ENCODE measurements at regions not wholly inside any gene's neighbourhood (a gene's known extent, or its start where the extent isn't known, plus 50 kb on each side); places are given as distances from the start of the nearest gene placed in this dataset.

DNA sequence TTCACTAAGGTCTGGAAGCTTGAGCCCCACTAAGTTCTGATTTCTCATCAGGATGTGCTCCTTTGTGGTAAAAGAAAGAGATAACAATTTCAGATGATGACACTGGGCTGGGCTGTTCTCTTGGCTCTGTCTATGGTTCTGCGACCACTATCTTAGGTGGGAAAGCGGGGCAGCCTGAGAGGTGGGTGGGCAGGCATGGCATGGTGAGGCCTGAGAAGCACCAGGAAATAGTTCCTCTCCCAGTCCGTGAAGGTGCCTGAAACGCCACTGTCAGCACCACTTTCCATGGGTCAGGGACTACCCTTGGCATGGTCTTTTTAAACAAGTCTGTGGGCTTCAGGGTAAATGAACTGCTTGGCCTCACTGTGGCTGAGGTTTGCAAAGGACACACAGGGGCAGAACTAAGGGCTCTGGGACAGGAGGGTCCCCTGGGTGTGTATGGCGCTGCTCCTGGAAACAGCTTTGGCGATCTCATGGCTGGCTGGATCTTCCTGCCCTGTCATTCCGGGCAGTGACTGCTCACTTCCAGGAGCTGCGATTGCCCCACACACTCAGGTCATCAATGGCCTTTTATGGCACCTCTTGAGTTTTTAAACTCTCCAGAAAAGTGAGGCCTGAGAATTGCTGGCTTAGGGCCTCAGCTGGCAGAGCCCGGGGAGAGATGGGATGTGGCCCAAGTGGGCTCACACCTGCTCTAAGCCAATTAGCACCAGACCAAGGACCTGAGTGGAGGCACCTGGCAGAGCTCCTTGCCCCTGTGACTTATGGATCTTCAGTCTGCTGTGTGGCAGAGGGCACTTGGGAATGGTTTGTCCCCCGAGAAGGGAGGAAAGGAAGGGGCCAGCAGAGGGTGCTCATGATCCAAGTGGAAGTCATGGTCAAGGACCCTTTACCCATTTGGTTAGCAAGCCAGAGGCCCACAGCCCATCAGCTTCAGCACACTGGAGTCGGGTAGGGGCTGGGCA lies 55.6 kb upstream of the LYVE1 start:
- intact Hi-C loops (cut with DNase I; ENCODE audit: low total_unique reads) (no loop called here), in situ Hi-C loops (cut with MboI; ENCODE audit: low pct_ligation_motif_present in 1 of 4, low pct_unique_long_range_greater_than_20kb in 1 of 4, low sequenced_read_pairs in 3 of 4) (no loop called here)
- 82% methylated on average over 11 of the region's 11 CpGs; no CpG with 5 or more reads in 1 of the 2 donors for WGBS, 2 donors (ENCODE audit: low coverage in 1 of 2)
- Histone ChIP-seq H3K27me3 (no peaks in the 10 kb centered on the region), H3K4me3 (no peak overlapping the region), H3K36me3 (no peaks in the 10 kb centered on the region), H3K4me1 (peaks cover 5 to 35% (median 10%) of the 10 kb centered on the region in 4 donors), H3K27ac (peak overlapping the region; percentile 50 to 81 (median 62)), H3K9me3 (no peaks in the 10 kb centered on the region)
- DNase-seq: peak; percentile 40
- TF ChIP-seq, protein P1, sequence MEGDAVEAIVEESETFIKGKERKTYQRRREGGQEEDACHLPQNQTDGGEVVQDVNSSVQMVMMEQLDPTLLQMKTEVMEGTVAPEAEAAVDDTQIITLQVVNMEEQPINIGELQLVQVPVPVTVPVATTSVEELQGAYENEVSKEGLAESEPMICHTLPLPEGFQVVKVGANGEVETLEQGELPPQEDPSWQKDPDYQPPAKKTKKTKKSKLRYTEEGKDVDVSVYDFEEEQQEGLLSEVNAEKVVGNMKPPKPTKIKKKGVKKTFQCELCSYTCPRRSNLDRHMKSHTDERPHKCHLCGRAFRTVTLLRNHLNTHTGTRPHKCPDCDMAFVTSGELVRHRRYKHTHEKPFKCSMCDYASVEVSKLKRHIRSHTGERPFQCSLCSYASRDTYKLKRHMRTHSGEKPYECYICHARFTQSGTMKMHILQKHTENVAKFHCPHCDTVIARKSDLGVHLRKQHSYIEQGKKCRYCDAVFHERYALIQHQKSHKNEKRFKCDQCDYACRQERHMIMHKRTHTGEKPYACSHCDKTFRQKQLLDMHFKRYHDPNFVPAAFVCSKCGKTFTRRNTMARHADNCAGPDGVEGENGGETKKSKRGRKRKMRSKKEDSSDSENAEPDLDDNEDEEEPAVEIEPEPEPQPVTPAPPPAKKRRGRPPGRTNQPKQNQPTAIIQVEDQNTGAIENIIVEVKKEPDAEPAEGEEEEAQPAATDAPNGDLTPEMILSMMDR (IDR thresholded peaks at IDR 0.05): peak in 4 of 5 experiments; percentile 17 to 32 (median 22)
- TF ChIP-seq POLR2A (IDR thresholded peaks at IDR 0.05) (no peak), POLR2AphosphoS5 (IDR thresholded peaks at IDR 0.05) (no peak), EP300 (IDR thresholded peaks at IDR 0.05; ENCODE audit: low read depth) (no peak)

DNA sequence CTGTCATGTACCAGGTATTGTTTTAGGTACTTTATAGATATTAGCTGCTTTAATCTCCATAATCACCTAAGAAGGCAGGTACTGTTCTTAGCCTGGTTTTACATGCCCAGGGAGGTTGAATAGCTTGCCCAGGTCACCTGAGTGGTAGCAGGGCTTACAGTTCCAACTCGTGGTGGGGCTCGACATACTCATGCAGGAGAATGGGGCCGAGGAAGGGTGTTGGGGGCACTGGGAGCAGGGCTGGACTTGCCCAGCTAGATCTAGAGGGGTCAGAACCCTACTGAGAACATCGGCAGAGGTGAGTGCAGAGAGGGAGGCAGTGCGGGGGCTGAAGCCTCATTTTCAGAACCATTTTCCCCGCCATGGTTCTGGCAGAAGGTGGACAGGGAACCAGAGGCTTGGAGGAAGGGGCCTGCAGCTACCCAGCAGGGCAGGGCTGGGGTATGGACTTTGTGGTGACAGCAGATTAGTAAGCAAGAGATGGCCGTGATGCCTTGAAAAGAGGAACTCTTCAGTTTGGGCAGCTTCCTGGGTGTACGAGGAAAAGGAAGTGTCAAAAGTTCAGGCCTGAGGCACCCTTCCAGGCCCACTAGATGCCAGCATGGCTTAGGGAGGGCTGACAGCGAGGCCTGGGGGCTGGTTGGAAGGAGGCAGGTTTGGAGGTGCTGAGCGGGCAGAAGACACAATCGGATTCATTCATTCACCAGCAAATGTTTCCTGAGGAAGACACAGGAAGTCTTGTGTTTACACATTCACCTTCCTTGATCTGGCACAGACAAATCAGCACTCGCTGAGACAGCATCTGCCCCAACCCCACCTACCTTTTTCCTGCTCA lies 54.7 kb upstream of the LYVE1 start:
- DNase-seq: no peak
- Histone ChIP-seq H3K4me1 (peaks cover 6 to 44% (median 13%) of the 10 kb centered on the region in 4 donors), H3K36me3 (no peaks in the 10 kb centered on the region), H3K27me3 (no peaks in the 10 kb centered on the region), H3K9me3 (no peaks in the 10 kb centered on the region), H3K27ac (peak overlapping the region; percentile 50 to 81 (median 62)), H3K4me3 (no peak overlapping the region)
- intact Hi-C loops (cut with DNase I; ENCODE audit: low total_unique reads) (no loop called here), in situ Hi-C loops (cut with MboI; ENCODE audit: low pct_ligation_motif_present in 1 of 4, low pct_unique_long_range_greater_than_20kb in 1 of 4, low sequenced_read_pairs in 3 of 4) (no loop called here)
- WGBS, 2 donors (ENCODE audit: low coverage in 1 of 2): 71 to 80% methylated on average over 1 to 12 of the region's 12 CpGs
- TF ChIP-seq POLR2AphosphoS5 (IDR thresholded peaks at IDR 0.05): no peak
- no peak for TF ChIP-seq EP300 (IDR thresholded peaks at IDR 0.05; ENCODE audit: low read depth)
- TF ChIP-seq, protein P1 (IDR thresholded peaks at IDR 0.05): no peak
- TF ChIP-seq POLR2A (IDR thresholded peaks at IDR 0.05): no peak

DNA sequence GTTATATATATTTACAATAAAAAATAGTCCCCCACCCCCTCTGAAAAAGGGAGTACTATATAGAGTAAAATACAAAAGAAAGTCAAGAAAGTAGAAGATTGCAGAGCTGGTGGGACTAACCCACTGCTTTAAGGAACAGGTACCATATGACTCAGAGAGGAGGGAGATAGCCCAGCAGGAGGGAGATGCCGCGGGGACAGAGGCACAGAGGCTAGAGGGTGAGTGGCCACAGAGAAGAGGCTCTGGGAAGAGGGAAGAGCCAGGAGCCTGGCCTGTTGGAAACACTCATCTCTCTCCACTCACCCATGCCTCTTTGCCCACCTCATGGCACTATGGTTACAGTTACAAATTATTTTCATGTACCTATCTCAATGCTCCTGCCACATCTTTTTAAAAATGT lies 53.6 kb upstream of the LYVE1 start:
- in situ Hi-C loops (cut with MboI; ENCODE audit: low pct_ligation_motif_present in 1 of 4, low pct_unique_long_range_greater_than_20kb in 1 of 4, low sequenced_read_pairs in 3 of 4): no loop called here
- Histone ChIP-seq H3K36me3 (no peaks in the 10 kb centered on the region), H3K27ac (no peak overlapping the region), H3K27me3 (no peaks in the 10 kb centered on the region), H3K9me3 (no peaks in the 10 kb centered on the region), H3K4me1 (peaks cover 6 to 48% (median 13%) of the 10 kb centered on the region in 4 donors), H3K4me3 (no peak overlapping the region)
- no peak for TF ChIP-seq POLR2AphosphoS5 (IDR thresholded peaks at IDR 0.05)
- TF ChIP-seq EP300 (IDR thresholded peaks at IDR 0.05; ENCODE audit: low read depth): no peak
- TF ChIP-seq, protein P1 (IDR thresholded peaks at IDR 0.05): no peak
- TF ChIP-seq POLR2A (IDR thresholded peaks at IDR 0.05): no peak
- 72 to 80% methylated on average over 2 of the region's 2 CpGs for WGBS, 2 donors (ENCODE audit: low coverage in 1 of 2)
- DNase-seq: no peak
- intact Hi-C loops (cut with DNase I; ENCODE audit: low total_unique reads): no loop called here

DNA sequence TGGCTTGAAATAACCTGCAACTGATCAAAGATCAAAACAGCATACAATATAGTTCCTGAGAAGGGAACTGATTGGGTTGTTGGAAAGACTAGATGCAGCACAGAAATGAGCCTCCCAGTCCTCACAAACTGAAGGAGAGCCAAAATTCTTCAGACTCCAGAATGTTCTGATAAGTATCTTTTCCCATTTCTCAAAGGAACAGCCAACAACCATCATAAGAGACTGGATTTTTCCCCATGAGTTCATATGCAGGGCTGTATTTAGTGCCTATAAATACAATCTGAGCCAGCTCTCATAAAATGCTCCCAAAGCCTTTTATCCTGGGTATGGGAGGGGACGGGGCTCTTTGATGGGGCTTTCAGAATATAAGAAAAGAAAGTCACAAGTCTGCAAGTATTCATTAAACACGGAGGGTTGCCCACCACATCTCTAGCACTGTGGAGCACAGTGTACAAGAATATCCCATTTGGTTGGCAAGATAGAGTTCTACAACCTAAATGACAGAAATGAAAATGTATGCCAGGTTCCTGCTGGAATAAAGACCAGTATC lies 50.7 kb upstream of the LYVE1 start:
- H3K4me3 ChIP-seq: no peak overlapping the region
- in situ Hi-C loops (cut with MboI; ENCODE audit: low pct_ligation_motif_present in 1 of 4, low pct_unique_long_range_greater_than_20kb in 1 of 4, low sequenced_read_pairs in 3 of 4) (no loop called here), intact Hi-C loops (cut with DNase I; ENCODE audit: low total_unique reads) (no loop called here)
- no peaks in the 10 kb centered on the region for H3K9me3 ChIP-seq
- DNase-seq: no peak
- H3K36me3 ChIP-seq: no peaks in the 10 kb centered on the region
- TF ChIP-seq POLR2AphosphoS5 (IDR thresholded peaks at IDR 0.05) (no peak), POLR2A (IDR thresholded peaks at IDR 0.05) (no peak), EP300 (IDR thresholded peaks at IDR 0.05; ENCODE audit: low read depth) (no peak)
- TF ChIP-seq, protein P1 (IDR thresholded peaks at IDR 0.05): no peak
- peaks cover 3 to 25% (median 5%) of the 10 kb centered on the region in 4 donors for H3K4me1 ChIP-seq
- no peaks in the 10 kb centered on the region for H3K27me3 ChIP-seq
- H3K27ac ChIP-seq: peak overlapping the region; percentile 57 to 68 (median 64)
- WGBS, 2 donors (ENCODE audit: low coverage in 1 of 2): 77 to 81% methylated on average over 2 of the region's 2 CpGs

All from transverse colon (tissue), 4 donors.